ENCODE measurements at regions not wholly inside any gene's neighbourhood (a gene's known extent, or its start where the extent isn't known, plus 50 kb on each side); places are given as distances from the start of the nearest gene placed in this dataset.
"Not testable (repeated sequence)": the region's sequence is repeated elsewhere in the genome, so short reads cannot be mapped to it uniquely, and the experiment has no call there.

DNA sequence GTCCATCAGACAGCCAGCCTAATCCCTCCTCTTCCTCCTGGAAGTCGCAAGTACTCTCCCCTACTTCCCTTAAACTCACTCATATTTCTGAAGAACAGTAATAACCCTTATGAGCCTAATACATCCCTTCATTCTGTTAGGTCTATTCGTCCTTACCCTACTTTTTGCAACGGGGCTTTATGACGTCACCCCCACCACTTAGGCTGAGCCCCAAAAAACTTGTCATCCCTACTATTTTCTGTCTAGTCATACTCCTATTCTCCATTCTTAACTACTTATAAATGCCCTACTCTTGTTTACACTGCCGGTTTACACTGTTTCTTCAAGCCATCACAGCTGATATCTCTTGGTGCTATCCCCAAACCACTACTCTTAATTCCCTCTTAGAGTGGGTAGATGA is 674.7 kb upstream of the GJE1 start:
- DNase-seq (ENCODE audit: low read depth, low spot score) = not testable (repeated sequence)

DNA sequence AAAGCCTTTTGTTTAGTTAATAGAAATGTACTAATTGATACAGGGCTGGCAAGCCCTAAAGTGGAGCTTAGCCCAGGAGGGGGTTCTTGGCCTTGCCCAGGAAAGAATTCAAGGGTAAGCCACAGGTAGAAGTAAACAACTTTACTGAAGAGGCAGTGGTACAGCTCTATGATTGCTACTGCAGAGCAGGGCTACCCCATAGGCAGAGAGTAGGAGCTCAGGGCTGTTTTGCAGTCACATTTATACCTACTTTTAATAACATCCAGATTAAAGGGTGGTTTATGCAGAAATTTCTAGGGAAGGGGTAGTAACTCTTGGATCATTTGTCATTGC is 680.4 kb upstream of the GJE1 start:
- no peak for DNase-seq (ENCODE audit: low read depth, low spot score)

DNA sequence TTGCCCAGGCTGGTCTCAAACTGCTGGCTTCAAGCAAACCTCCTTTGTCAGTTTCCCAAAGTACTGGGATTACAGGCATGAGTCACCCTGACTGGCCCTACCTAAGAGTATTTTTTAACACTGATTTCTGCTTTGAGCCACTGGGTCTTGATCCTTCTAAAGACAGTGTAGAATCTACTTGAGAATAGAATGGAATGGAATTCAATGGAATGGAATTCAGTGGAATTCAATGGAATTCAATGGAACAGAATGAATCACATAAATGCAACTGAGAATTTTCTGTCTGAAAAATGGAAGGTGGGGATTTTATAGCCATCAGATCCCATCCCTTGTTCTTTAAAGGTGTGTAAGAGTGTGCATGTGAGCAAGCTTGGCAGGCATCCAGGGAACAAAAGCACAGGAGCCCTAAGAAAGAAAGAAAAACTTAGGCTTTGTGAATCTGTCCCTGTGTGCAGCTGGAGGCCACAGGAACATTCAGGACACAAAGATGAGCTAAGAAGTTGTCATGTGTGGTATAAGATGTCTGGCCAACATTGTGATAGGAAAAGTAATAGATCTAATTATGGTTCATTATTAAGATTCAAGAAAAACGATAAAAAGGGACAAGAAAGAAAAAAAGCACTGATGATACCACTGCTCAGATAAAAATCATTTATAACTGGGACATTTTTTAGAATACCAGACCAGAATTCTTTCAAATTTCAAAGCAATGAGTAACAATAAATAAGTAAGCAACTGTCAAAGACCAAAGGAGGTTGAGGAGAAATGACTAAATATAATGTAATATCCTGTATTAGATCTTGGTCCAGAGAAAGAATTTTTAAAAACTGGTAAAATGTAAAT is 681.0 kb upstream of the GJE1 start:
- DNase-seq (ENCODE audit: low read depth, low spot score) = no peak

GRCh38 chr6:141451181-141451510 is 681.6 kb upstream of the GJE1 start:
- no peak for DNase-seq (ENCODE audit: low read depth, low spot score)

DNA sequence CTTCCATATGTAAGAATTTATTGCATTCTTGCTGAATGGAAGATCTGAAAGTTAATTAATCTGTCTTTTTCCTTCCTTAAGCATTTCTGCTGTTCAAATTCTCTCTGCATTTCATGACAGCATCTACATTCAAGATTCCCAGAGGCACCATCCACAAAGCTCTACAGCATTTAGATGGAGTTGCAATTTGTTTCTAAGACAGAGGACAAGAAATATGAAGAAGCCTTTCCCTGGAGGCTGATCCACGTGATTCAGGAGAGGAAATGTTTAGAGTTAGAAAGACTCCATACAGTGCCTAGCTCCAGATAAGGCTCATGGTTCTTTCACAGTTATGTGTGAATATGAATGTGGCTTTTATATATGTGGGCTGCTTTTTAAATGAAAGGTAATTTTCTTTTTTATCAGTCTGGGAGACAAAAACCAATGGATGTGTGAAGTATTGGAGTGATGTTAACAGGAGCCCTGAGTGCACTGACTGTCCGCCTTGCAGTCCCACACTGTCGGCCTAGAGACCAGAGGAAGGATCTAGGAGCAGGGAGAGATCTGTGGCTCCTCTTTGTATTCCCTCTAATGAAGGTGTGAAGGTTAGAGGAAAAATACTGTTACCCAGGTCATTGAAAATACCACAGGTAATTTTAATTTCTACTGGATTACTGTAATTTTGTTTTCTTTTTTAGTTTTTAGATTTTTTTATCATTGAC is 686.6 kb upstream of the GJE1 start:
- DNase-seq (ENCODE audit: low read depth, low spot score) = no peak

DNA sequence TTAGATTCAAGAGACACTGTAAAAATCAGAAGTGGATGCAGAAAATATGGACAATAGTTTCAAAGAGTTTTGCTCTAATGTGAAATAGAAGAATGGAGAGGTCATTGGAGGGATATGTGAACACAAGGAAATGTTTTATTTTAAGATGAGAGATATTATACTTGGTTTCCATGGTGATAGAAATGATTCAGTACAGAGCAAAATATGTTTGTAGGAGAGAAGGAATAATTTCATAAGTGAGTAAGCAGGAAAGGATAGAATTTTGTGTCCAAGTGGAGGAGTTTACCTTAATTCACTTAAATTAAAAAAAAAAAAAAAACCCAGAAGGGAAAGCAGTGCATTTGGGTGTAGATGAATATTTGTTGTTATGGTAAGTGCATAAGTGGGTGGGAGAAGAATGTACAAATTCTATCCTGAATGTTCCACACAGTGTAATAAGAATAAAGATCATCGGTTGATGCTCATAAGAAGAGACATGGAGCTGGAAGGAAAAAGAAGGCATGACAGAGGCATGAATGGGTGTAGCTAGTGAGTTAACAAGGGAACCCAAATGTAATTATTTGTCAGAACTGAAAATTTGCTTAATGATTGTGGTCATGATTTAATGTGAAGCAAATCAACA is 688.9 kb upstream of the GJE1 start:
- no peak for DNase-seq (ENCODE audit: low read depth, low spot score)

GRCh38 chr6:141443032-141443431 is 689.7 kb upstream of the GJE1 start:
- no peak for DNase-seq (ENCODE audit: low read depth, low spot score)

DNA sequence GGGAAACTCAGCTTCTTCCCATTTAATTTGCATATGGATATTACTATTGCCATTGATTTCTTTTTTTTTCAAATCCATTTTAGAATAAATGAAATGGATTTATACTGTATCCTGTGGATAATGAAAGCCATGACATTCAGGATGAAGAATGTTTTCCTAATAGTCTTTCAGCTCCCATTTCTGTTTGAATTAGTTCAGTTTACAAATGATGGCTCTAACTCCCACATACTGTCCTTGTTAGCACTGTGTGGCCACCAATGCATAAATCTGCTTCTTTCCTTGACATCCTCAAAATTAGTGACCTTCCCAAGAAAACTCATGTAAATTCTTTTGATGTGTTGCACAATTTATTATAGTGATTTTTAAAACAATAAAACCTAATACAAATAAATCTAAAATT is 693.2 kb upstream of the GJE1 start:
- no peak for DNase-seq (ENCODE audit: low read depth, low spot score)

- no peak for DNase-seq (ENCODE audit: low read depth, low spot score)
Measured at GRCh38 chr6:141437685-141438084, 695.0 kb upstream of the GJE1 start.

- no peak for DNase-seq (ENCODE audit: low read depth, low spot score)
Measured at GRCh38 chr6:141437011-141437410, 695.7 kb upstream of the GJE1 start.

- DNase-seq (ENCODE audit: low read depth, low spot score) = no peak
Measured at GRCh38 chr6:141426400-141426980, 706.2 kb upstream of the GJE1 start.

DNA sequence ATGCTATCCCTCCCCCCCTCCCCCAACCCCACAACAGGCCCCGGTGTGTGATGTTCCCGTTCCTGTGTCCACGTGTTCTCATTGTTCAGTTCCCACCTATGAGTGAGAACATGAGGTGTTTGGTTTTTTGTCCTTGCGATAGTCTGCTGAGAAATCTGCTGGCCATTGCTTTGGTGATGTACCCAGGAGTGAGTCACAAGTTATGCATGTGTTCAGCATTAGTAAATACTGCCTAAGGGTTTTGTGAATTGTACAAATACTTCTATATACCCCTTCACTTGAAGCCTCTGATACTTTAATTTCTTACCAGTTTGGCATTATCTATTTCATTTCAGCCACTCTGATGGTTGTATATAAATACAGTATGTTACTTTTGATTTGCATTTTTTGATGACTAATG is 711.3 kb upstream of the GJE1 start:
- no peak for DNase-seq (ENCODE audit: low read depth, low spot score)

DNA sequence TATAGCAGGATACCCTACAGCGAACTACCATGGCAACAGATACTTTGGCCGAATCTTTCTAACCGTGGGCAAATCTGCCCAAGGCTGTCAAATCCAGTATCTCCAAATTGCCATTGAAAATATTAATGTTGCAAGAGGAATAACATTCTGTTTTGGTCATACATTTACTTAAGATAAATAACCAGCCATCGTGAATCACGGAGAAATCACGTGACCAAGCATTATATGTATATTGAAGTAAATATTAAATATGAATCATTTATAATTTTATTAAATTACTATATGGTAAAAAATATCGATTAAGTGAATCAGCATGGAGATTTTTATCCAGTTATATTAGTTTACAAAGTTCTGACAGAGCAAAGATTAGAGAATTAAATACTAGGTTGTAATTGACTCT is 714.6 kb upstream of the GJE1 start:
- no peak for DNase-seq (ENCODE audit: low read depth, low spot score)

GRCh38 chr6:141415896-141416295 is 716.8 kb upstream of the GJE1 start:
- DNase-seq (ENCODE audit: low read depth, low spot score) = no peak

- no peak for DNase-seq (ENCODE audit: low read depth, low spot score)
Measured at GRCh38 chr6:141413196-141413595, 719.5 kb upstream of the GJE1 start.

DNA sequence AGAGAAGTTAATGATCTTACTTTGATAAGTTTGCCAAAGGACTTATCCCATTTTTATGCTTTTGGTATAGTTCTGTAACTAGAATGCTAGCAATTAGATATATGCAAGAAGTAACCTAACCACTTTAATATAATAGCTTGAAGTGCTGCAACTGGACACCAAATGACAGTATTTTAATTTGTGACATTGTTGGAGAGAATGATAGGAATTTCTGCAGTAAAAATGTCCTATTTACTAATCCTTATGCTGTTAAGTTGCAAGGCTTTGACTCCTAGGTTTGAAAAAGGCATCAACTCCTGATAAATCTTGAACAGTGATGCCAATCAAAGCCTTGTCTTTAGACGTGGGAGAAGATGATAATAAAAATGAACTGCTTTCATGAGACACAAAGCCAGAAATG is 726.0 kb upstream of the GJE1 start:
- no peak for DNase-seq (ENCODE audit: low read depth, low spot score)

DNA sequence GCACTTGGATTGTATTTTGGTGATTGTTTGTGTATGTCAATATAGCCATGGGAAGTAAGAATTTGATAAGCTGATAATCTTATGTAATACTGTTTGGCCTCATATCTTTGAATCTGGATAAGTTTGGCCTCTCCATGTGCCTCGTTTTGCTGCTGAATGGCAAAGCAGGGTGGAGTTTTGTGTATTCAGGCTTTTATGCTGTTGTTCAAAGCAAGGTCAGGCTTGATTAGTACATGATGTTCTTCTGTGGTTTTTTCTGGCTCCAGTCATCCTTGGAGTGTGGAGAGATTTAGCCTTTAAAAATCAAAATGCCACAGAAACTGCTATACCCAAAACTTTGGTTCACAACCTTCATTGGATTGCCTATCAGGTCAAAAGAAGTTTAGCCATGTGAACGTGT is 728.9 kb upstream of the GJE1 start:
- no peak for DNase-seq (ENCODE audit: low read depth, low spot score)

DNA sequence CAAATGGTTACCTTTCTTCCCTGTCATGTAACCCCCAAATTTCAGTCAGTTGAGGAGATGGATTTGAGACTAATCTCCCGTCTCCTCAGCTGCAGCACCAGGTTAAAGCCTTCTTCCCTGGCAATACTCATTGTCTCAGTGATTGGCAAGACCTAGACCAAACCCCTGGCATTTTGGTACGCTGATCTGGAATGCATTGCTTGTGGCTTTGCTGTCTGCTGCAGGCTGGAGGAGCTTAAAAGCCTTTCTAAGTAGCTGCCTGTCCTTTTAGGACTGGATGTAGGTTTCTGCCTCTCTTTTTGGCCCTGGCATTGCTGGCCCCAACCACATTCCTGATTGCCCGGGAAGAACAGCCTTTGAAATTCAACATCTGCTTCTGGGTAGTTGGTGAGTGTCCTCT is 729.6 kb upstream of the GJE1 start:
- DNase-seq (ENCODE audit: low read depth, low spot score) = no peak

GRCh38 chr6:141402489-141402888 is 730.2 kb upstream of the GJE1 start:
- DNase-seq (ENCODE audit: low read depth, low spot score) = no peak

GRCh38 chr6:141401851-141402250 is 730.9 kb upstream of the GJE1 start:
- no peak for DNase-seq (ENCODE audit: low read depth, low spot score)

DNA sequence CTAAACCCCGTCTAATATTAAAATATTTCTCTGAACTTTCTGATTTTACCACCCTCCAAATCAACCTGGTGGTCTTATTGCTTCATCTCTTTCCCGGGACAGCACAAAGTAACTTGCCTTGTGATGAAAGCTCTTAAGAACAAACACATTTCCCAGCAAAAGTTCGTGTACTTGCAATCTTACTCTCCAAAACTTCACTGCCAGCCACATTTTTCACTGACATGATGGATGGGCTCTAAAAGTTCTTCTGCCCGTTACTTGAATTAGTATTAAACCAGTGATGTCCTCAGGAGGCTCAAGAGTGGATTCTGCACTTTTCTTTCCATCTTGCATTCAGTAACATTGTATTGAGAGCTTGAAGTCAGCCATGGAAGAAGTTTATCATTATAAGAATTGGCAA is 731.6 kb upstream of the GJE1 start:
- no peak for DNase-seq (ENCODE audit: low read depth, low spot score)

DNA sequence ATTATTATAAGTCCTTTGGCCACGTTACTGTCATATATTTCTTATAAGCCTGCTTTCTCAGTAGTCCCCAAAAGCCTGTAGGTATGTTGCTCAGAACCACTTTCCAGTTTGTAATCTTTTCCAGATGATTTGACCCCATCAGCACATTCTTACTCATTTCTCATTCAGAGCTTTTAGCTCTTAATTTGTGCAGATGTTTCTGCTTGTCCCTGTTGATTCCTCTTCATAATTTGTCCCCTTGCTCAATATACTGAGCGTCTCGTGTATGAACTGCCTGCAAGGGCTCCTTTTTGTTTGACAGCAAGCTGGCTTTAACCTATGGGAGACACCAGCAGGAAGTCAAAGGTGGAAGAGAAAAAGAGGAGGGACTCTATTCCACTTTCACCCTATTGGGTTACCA is 733.8 kb upstream of the GJE1 start:
- DNase-seq (ENCODE audit: low read depth, low spot score) = no peak
